Endothelial cell of umbilical vein (primary cell): ENCODE measurements at regions not wholly inside any gene's neighbourhood (a gene's known extent, or its start where the extent isn't known, plus 50 kb on each side); places are given as distances from the start of the nearest gene placed in this dataset.

ENCODE experiments used
- BruUV-seq: library from RNA; stranded (reverse); fragments of 400-500 nt; replicated peaks from 2 replicates; lab custom pipeline; 2021; lab: Mats Ljungman, UMichigan
- CTCF ChIA-PET: fragments of 300-600, 350-600 bp; sonication (Branson Sonifier 250); formaldehyde crosslinking; loops from one replicate; lab custom pipeline; 2021; ENCODE audit warnings: antibody characterized with exemption, inconsistent platforms; lab: Charles Lee
- POLR2A ChIA-PET: fragments of 300-600, 350-600 bp; sonication (Branson Sonifier 250); formaldehyde crosslinking; loops from one replicate; lab custom pipeline; 2021; ENCODE audit warnings: antibody characterized with exemption, inconsistent platforms; lab: Charles Lee
- DNase-seq: peaks from one replicate; pipeline ENCODE4 v3.0.0-alpha.2; 2011; ENCODE audit warnings: low read depth, low spot score
- FAIRE-seq: peaks from 2 replicates; lab custom pipeline; 2011; peaks lifted over from hg19 to GRCh38; lab: Jason Lieb, UNC
- H2AFZ ChIP-seq: 2 replicates; pipeline ENCODE4 v1.6.0; 2012; ENCODE audit warnings: low read depth, low read length, control low read depth, inconsistent platforms
- H3K27ac ChIP-seq: 2 replicates; pipeline ENCODE4 v1.5.1; 2011; ENCODE audit warnings: low read depth, mild to moderate bottlenecking, control low read depth, low read length, moderate library complexity; ENCODE audit not compliant: insufficient read depth
- H3K27me3 ChIP-seq, 2 experiments: 2 replicates each; pipeline versions ENCODE4 v1.6.0 to v1.6.1; 2011; ENCODE audit warnings: low read length in 2 of 2, mixed read lengths in 1 of 2; ENCODE audit not compliant: control insufficient read depth in 2 of 2, insufficient read depth in 2 of 2
- H3K36me3 ChIP-seq, 2 experiments: 2 replicates in 1 of 2; 3 replicates in 1 of 2; pipeline ENCODE4 v1.5.1; 2011; ENCODE audit warnings: low read length in 2 of 2, mild to moderate bottlenecking in 1 of 2, moderate library complexity in 1 of 2; ENCODE audit not compliant: control insufficient read depth in 2 of 2, insufficient read depth in 2 of 2; ENCODE audit errors: extremely low read depth in 1 of 2
- H3K4me1 ChIP-seq: 3 replicates; pipeline ENCODE4 v1.5.1; 2011; ENCODE audit warnings: mild to moderate bottlenecking, low read length; ENCODE audit not compliant: control insufficient read depth, insufficient read depth; ENCODE audit errors: extremely low read depth
- H3K4me2 ChIP-seq: 2 replicates; pipeline ENCODE4 v1.6.1; 2011; ENCODE audit warnings: low read length, control low read depth, mixed read lengths; ENCODE audit not compliant: insufficient read depth
- H3K4me3 ChIP-seq, 3 experiments: fragments of 200-600 bp in 1 of 3; sonication (generic), shearing (Covaris generic) in 1 of 3; replicated peaks in 1 of 3; 2 replicates each; pipeline ENCODE4 v1.5.1; 2011 to 2016; ENCODE audit warnings: control low read depth in 3 of 3, low read length in 3 of 3, mild to moderate bottlenecking in 2 of 3, inconsistent platforms in 1 of 3, low read depth in 1 of 3, moderate library complexity in 1 of 3; ENCODE audit not compliant: insufficient read depth in 1 of 3
- H3K79me2 ChIP-seq: 2 replicates; pipeline ENCODE4 v1.6.0; 2012; ENCODE audit warnings: low read length, inconsistent platforms; ENCODE audit not compliant: control insufficient read depth, insufficient read depth
- H3K9ac ChIP-seq: replicated peaks from 2 replicates; pipeline ENCODE3; 2011; ENCODE audit warnings: low read length, control low read depth; ENCODE audit not compliant: insufficient read depth; ENCODE audit errors: extremely low read depth
- H3K9me1 ChIP-seq: replicated peaks from 3 replicates; pipeline ENCODE4 v1.6.0; 2011; ENCODE audit warnings: mild to moderate bottlenecking, low read length; ENCODE audit not compliant: control insufficient read depth, insufficient read depth; ENCODE audit errors: extremely low read depth
- H3K9me3 ChIP-seq: replicated peaks from 2 replicates; pipeline ENCODE4 v1.5.1; 2012; ENCODE audit warnings: low read length, inconsistent platforms; ENCODE audit not compliant: control insufficient read depth, insufficient read depth
- H4K20me1 ChIP-seq: replicated peaks from 2 replicates; pipeline ENCODE3; 2011; ENCODE audit warnings: mild to moderate bottlenecking, low read length; ENCODE audit not compliant: control insufficient read depth, insufficient read depth; ENCODE audit errors: extremely low read depth
- CTCF ChIP-seq, 2 donors: IDR thresholded peaks; 1 replicate in 1 of 2; 2 replicates in 1 of 2; pipeline ENCODE4 v1.5.1; 2011; ENCODE audit warnings: low read length in 2 of 2, mild to moderate bottlenecking in 2 of 2, moderate library complexity in 2 of 2, control low read depth in 1 of 2, inconsistent platforms in 1 of 2, low read depth in 1 of 2; ENCODE audit not compliant: insufficient read depth in 1 of 2; ENCODE audit errors: extremely low read depth in 1 of 2
- EZH2 ChIP-seq: IDR thresholded peaks from 2 replicates; pipeline ENCODE4 v1.6.1; 2012; ENCODE audit warnings: borderline replicate concordance, low read depth, mild to moderate bottlenecking, moderate library complexity, low read length, inconsistent platforms; ENCODE audit not compliant: severe bottlenecking
- FOS ChIP-seq: IDR thresholded peaks from 2 replicates; pipeline ENCODE4 v1.6.1; 2011; ENCODE audit warnings: mild to moderate bottlenecking, low read length, moderate library complexity, borderline replicate concordance; ENCODE audit not compliant: insufficient read depth
- GATA2 ChIP-seq: IDR thresholded peaks from 2 replicates; pipeline ENCODE4 v1.7.0; 2011; ENCODE audit warnings: low read depth, mild to moderate bottlenecking, moderate library complexity, mixed read lengths, low read length; ENCODE audit not compliant: insufficient read length, insufficient read depth
- JUN ChIP-seq: IDR thresholded peaks from 2 replicates; pipeline ENCODE4 v1.6.1; 2011; ENCODE audit warnings: borderline replicate concordance, low read depth; ENCODE audit not compliant: insufficient read length, insufficient read depth
- MAX ChIP-seq: IDR thresholded peaks from 2 replicates; pipeline ENCODE4 v1.6.1; 2011; ENCODE audit not compliant: insufficient read depth, insufficient read length
- MYC ChIP-seq: IDR thresholded peaks from one replicate; pipeline ENCODE4 v1.6.1; 2011; ENCODE audit warnings: mild to moderate bottlenecking, low read depth, low read length
- POLR2A ChIP-seq: IDR thresholded peaks from 2 replicates; pipeline ENCODE4 v1.6.1; 2012; ENCODE audit warnings: low read depth, mild to moderate bottlenecking, control low read depth, low read length
- POLR2AphosphoS5 ChIP-seq: IDR thresholded peaks from 2 replicates; pipeline ENCODE4 v1.6.1; 2012; ENCODE audit warnings: low read depth, mild to moderate bottlenecking, control low read depth, low read length, moderate library complexity; ENCODE audit not compliant: insufficient read depth
- dilution Hi-C: fragments of 300-500 bp; cut with MboI; formaldehyde crosslinking; loops from one replicate; pipeline ENCODE4 v1.15.0; 2019; ENCODE audit warnings: low sequenced_read_pairs; ENCODE audit not compliant: extremely low pct_ligation_motif_present
- intact Hi-C: fragments of 100-400 bp; cut with micrococcal nuclease; formaldehyde crosslinking; loops from one replicate; pipeline ENCODE4 v1.10.0; 2022

- H2AFZ ChIP-seq: no peak overlapping the region
- FAIRE-seq: no peak
- H4K20me1 ChIP-seq: no peaks in the 10 kb centered on the region
- dilution Hi-C loops: no loop called here
- H3K4me2 ChIP-seq: no peak overlapping the region
- no TSS peak for BruUV-seq
- CTCF ChIA-PET: no interaction called here
- no peak for DNase-seq
- no peak overlapping the region for H3K9ac ChIP-seq
- TF ChIP-seq MYC: no peak
- no peak for TF ChIP-seq POLR2A
- no peak for TF ChIP-seq GATA2
- no peak for TF ChIP-seq CTCF (IDR thresholded peaks at IDR 0.05; ENCODE audit: extremely low read depth in 1 of 2, insufficient read depth in 1 of 2, low read depth in 1 of 2, low read length in 2 of 2)
- TF ChIP-seq POLR2AphosphoS5: no peak
- TF ChIP-seq MAX: no peak
- POLR2A ChIA-PET: no interaction called here
- H3K27ac ChIP-seq: no peak overlapping the region
- no peaks in the 10 kb centered on the region for H3K36me3 ChIP-seq
- no peaks in the 10 kb centered on the region for H3K4me1 ChIP-seq
- H3K9me1 ChIP-seq: no peaks in the 10 kb centered on the region
- H3K79me2 ChIP-seq: no peaks in the 10 kb centered on the region
- intact Hi-C loops: no loop called here
- no peaks in the 10 kb centered on the region for H3K27me3 ChIP-seq
- H3K4me3 ChIP-seq: no peak overlapping the region
- peaks cover 5% of the 10 kb centered on the region for H3K9me3 ChIP-seq
Observed at GRCh38 chr18:4672162-4672561, 217.1 kb upstream of the DLGAP1 start.

- Histone ChIP-seq H3K27ac (no peak overlapping the region), H3K79me2 (no peaks in the 10 kb centered on the region), H3K27me3 (no peaks in the 10 kb centered on the region), H3K9me3 (no peaks in the 10 kb centered on the region), H3K4me3 (no peak overlapping the region), H2AFZ (no peak overlapping the region), H3K4me1 (no peaks in the 10 kb centered on the region), H3K4me2 (no peak overlapping the region), H3K9me1 (no peaks in the 10 kb centered on the region), H3K36me3 (no peaks in the 10 kb centered on the region), H4K20me1 (no peaks in the 10 kb centered on the region), H3K9ac (no peak overlapping the region)
- no peak for DNase-seq
- POLR2A ChIA-PET: no interaction called here
- dilution Hi-C loops: no loop called here
- FAIRE-seq: no peak
- intact Hi-C loops: no loop called here
- TF ChIP-seq FOS (no peak), CTCF (IDR thresholded peaks at IDR 0.05; ENCODE audit: extremely low read depth in 1 of 2, insufficient read depth in 1 of 2, low read depth in 1 of 2, low read length in 2 of 2) (no peak), MYC (no peak), MAX (no peak), POLR2AphosphoS5 (no peak), POLR2A (no peak), GATA2 (no peak), JUN (no peak), EZH2 (no peak)
- CTCF ChIA-PET: no interaction called here
- BruUV-seq: no TSS peak
Observed at GRCh38 chr18:4658804-4659203, 203.7 kb upstream of the DLGAP1 start.
